MM.1S (cell line): ENCODE measurements at regions not wholly inside any gene's neighbourhood (a gene's known extent, or its start where the extent isn't known, plus 50 kb on each side); places are given as distances from the start of the nearest gene placed in this dataset.

ENCODE experiments used
- DNase-seq: peaks from one replicate; pipeline ENCODE4 v3.0.0-alpha.2; 2015
- H2AFZ ChIP-seq: fragments of 300-600 bp; sonication (generic); 2 replicates; pipeline ENCODE4 v1.6.0; 2016; ENCODE audit warnings: antibody characterized with exemption, low read length
- H3F3A ChIP-seq: fragments of 300-600 bp; sonication (generic); 2 replicates; pipeline ENCODE4 v1.6.1; 2016; ENCODE audit warnings: mild to moderate bottlenecking, antibody characterized with exemption, low read length, moderate library complexity, mixed read lengths; ENCODE audit not compliant: insufficient read depth
- H3K27ac ChIP-seq: fragments of 300-600 bp; sonication (generic); 2 replicates; pipeline ENCODE4 v1.5.1; 2016; ENCODE audit warnings: mild to moderate bottlenecking, low read length
- H3K27me3 ChIP-seq: fragments of 300-600 bp; sonication (generic); replicated peaks from 2 replicates; pipeline ENCODE4 v1.6.0; 2016; ENCODE audit warnings: low read length; ENCODE audit not compliant: insufficient read depth
- H3K36me3 ChIP-seq: fragments of 300-600 bp; sonication (generic); replicated peaks from 2 replicates; pipeline ENCODE4 v1.6.1; 2016; ENCODE audit warnings: mild to moderate bottlenecking, low read length, mixed read lengths; ENCODE audit not compliant: insufficient read depth
- H3K4me1 ChIP-seq: fragments of 300-600 bp; sonication (generic); 2 replicates; pipeline ENCODE4 v1.6.1; 2016; ENCODE audit warnings: low read length, mixed read lengths
- H3K4me2 ChIP-seq: fragments of 300-600 bp; sonication (generic); 2 replicates; pipeline ENCODE4 v1.6.0; 2016; ENCODE audit warnings: low read depth, low read length
- H3K4me3 ChIP-seq: fragments of 300-600 bp; sonication (generic); 2 replicates; pipeline ENCODE4 v1.5.1; 2016; ENCODE audit warnings: low read length, mixed read lengths
- H3K79me2 ChIP-seq: fragments of 300-600 bp; sonication (generic); 2 replicates; pipeline ENCODE4 v1.6.1; 2016; ENCODE audit warnings: mixed run types, low read length, mixed read lengths
- H3K9ac ChIP-seq: fragments of 300-600 bp; sonication (generic); 2 replicates; pipeline ENCODE4 v1.6.1; 2016; ENCODE audit warnings: low read length, mixed read lengths
- H3K9me2 ChIP-seq: fragments of 300-600 bp; sonication (generic); replicated peaks from 2 replicates; pipeline ENCODE4 v1.6.1; 2016; ENCODE audit warnings: mild to moderate bottlenecking, low read length, mixed read lengths; ENCODE audit not compliant: insufficient read depth
- H3K9me3 ChIP-seq: fragments of 300-600 bp; sonication (generic); replicated peaks from 2 replicates; pipeline ENCODE4 v1.6.1; 2016; ENCODE audit warnings: mild to moderate bottlenecking, low read length, mixed read lengths; ENCODE audit not compliant: insufficient read depth
- H4K20me1 ChIP-seq: fragments of 300-600 bp; sonication (generic); 2 replicates; pipeline ENCODE4 v1.6.1; 2016; ENCODE audit warnings: mild to moderate bottlenecking, low read length, moderate library complexity, mixed read lengths; ENCODE audit not compliant: insufficient read depth
- CTCF ChIP-seq: fragments of 300-600 bp; sonication (generic); IDR thresholded peaks from 2 replicates; pipeline ENCODE4 v1.5.1; 2016; ENCODE audit warnings: antibody characterized with exemption, low read length, mixed read lengths
- EZH2 ChIP-seq: fragments of 300-600 bp; sonication (generic); optimal IDR thresholded peaks from 2 replicates; pipeline ENCODE3; 2017; ENCODE audit warnings: low read depth, mild to moderate bottlenecking, antibody characterized with exemption, low read length, mixed read lengths
- EZH2phosphoT487 ChIP-seq: fragments of 300-600 bp; sonication (generic); IDR thresholded peaks from 2 replicates; pipeline ENCODE4 v1.6.1; 2018; ENCODE audit warnings: antibody characterized with exemption, low read length

GRCh38 chr7:90033850-90034249 lies 120.4 kb upstream of the STEAP1 start:
- no peak overlapping the region for H3K9ac ChIP-seq
- H3K4me1 ChIP-seq = no peaks in the 10 kb centered on the region
- no peaks in the 10 kb centered on the region for H3K9me3 ChIP-seq
- no peak overlapping the region for H2AFZ ChIP-seq
- no peak overlapping the region for H3K27ac ChIP-seq
- no peak overlapping the region for H3K4me2 ChIP-seq
- H3K9me2 ChIP-seq = no peaks in the 10 kb centered on the region
- no peak overlapping the region for H3K4me3 ChIP-seq
- H4K20me1 ChIP-seq = no peaks in the 10 kb centered on the region
- H3K36me3 ChIP-seq = no peaks in the 10 kb centered on the region
- no peaks in the 10 kb centered on the region for H3F3A ChIP-seq
- no peak for TF ChIP-seq EZH2phosphoT487
- no peak for TF ChIP-seq EZH2
- TF ChIP-seq CTCF = no peak
- DNase-seq = no peak
- no peaks in the 10 kb centered on the region for H3K27me3 ChIP-seq
- H3K79me2 ChIP-seq = no peaks in the 10 kb centered on the region

- H3K4me2 ChIP-seq = no peak overlapping the region
- H3K4me1 ChIP-seq = no peaks in the 10 kb centered on the region
- H3K79me2 ChIP-seq = no peaks in the 10 kb centered on the region
- H3K27me3 ChIP-seq = no peaks in the 10 kb centered on the region
- no peak overlapping the region for H3K4me3 ChIP-seq
- H3F3A ChIP-seq = no peaks in the 10 kb centered on the region
- no peak overlapping the region for H2AFZ ChIP-seq
- no peak for DNase-seq
- H3K27ac ChIP-seq = no peak overlapping the region
- H3K36me3 ChIP-seq = no peaks in the 10 kb centered on the region
- no peak overlapping the region for H3K9ac ChIP-seq
- no peaks in the 10 kb centered on the region for H4K20me1 ChIP-seq
- TF ChIP-seq CTCF = no peak
- TF ChIP-seq EZH2 = no peak
- TF ChIP-seq EZH2phosphoT487 = no peak
- no peaks in the 10 kb centered on the region for H3K9me2 ChIP-seq
- no peaks in the 10 kb centered on the region for H3K9me3 ChIP-seq
Measured at GRCh38 chr7:90053094-90053493, 101.2 kb upstream of the STEAP1 start.

- Histone ChIP-seq H3K9me2 (no peaks in the 10 kb centered on the region), H3K4me2 (no peak overlapping the region), H3K4me1 (no peaks in the 10 kb centered on the region), H3K9ac (no peak overlapping the region), H3K9me3 (no peaks in the 10 kb centered on the region), H3F3A (no peaks in the 10 kb centered on the region), H3K4me3 (no peak overlapping the region), H4K20me1 (no peaks in the 10 kb centered on the region), H3K27me3 (no peaks in the 10 kb centered on the region), H3K36me3 (no peaks in the 10 kb centered on the region), H3K27ac (no peak overlapping the region), H2AFZ (no peak overlapping the region), H3K79me2 (no peaks in the 10 kb centered on the region)
- no peak for TF ChIP-seq EZH2phosphoT487
- TF ChIP-seq EZH2 = no peak
- TF ChIP-seq CTCF = no peak
- no peak for DNase-seq
Measured at GRCh38 chr7:90061077-90061476, 93.2 kb upstream of the STEAP1 start.

GRCh38 chr7:90064370-90064769 lies 89.9 kb upstream of the STEAP1 start:
- H3K4me3 ChIP-seq = no peak overlapping the region
- no peak overlapping the region for H3K4me2 ChIP-seq
- no peaks in the 10 kb centered on the region for H3K9me2 ChIP-seq
- no peak for DNase-seq
- H3F3A ChIP-seq = no peaks in the 10 kb centered on the region
- H3K9me3 ChIP-seq = no peaks in the 10 kb centered on the region
- TF ChIP-seq EZH2 (no peak), CTCF (no peak), EZH2phosphoT487 (no peak)
- H3K4me1 ChIP-seq = no peaks in the 10 kb centered on the region
- no peaks in the 10 kb centered on the region for H3K79me2 ChIP-seq
- H2AFZ ChIP-seq = no peak overlapping the region
- no peak overlapping the region for H3K9ac ChIP-seq
- no peak overlapping the region for H3K27ac ChIP-seq
- no peaks in the 10 kb centered on the region for H3K27me3 ChIP-seq
- no peaks in the 10 kb centered on the region for H4K20me1 ChIP-seq
- no peaks in the 10 kb centered on the region for H3K36me3 ChIP-seq
